ENCODE measurements at regions not wholly inside any gene's neighbourhood (a gene's known extent, or its start where the extent isn't known, plus 50 kb on each side); places are given as distances from the start of the nearest gene placed in this dataset.
A peak's percentile ranks its signal among the peaks of the same experiment; 100 is the strongest.

GRCh38 chr4:169907705-169908104 is 118.5 kb downstream of the MFAP3L start:
- ATAC-seq (peak; percentile 60; the same call in 2 of the 3 replicates), DNase-seq (ENCODE audit: low spot score) (no peak), FAIRE-seq (no peak)
- POLR2A ChIA-PET, result no interaction called here
- 0% methylated on average over 1 of the region's 1 CpG for WGBS (ENCODE audit: low lambda C conversion rate)
- H2AFZ ChIP-seq (ENCODE audit: low read length), result no peak overlapping the region
- no peak overlapping the region for H3K4me2 ChIP-seq (ENCODE audit: low read depth, low read length)
- no peak overlapping the region for H3K4me3 ChIP-seq (replicated peaks in 1 of 3; ENCODE audit: insufficient read depth in 1 of 3, low read depth in 2 of 3, low read length in 3 of 3)
- no peak for TF ChIP-seq ZNF614 (CRISPR knock-in tag; IDR thresholded peaks at IDR 0.05; ENCODE audit: borderline replicate concordance)
- no peak for TF ChIP-seq RFX5 (IDR thresholded peaks at IDR 0.05; ENCODE audit: low read depth, low read length)
- H3K36me3 ChIP-seq (replicated peaks in 1 of 2; ENCODE audit: control insufficient read depth in 1 of 2, insufficient read depth in 2 of 2, low read length in 2 of 2), result no peaks in the 10 kb centered on the region
- peaks cover 8% of the 10 kb centered on the region for H3K4me1 ChIP-seq (ENCODE audit: insufficient read depth, low read length)
- H3K27me3 ChIP-seq (ENCODE audit: control insufficient read depth in 1 of 2, insufficient read depth in 2 of 2, low read length in 2 of 2), result no peaks in the 10 kb centered on the region; a peak in 1 of 5 replicates
- H4K20me1 ChIP-seq (ENCODE audit: insufficient read depth, low read length), result no peaks in the 10 kb centered on the region
- no peaks in the 10 kb centered on the region for H3K9me3 ChIP-seq (ENCODE audit: low read length)
- in situ Hi-C loops (cut with HindIII; ENCODE audit: extremely low pct_ligation_motif_present, low pct_unique_long_range_greater_than_20kb) (no loop called here), intact Hi-C loops (cut with micrococcal nuclease; ENCODE audit: unreplicated experiment) (no loop called here)
- H3K27ac ChIP-seq (ENCODE audit: extremely low read length, insufficient read depth, low read length), result no peak overlapping the region
- BruUV-seq (replicated peaks), result no TSS peak
- H3K79me2 ChIP-seq (ENCODE audit: insufficient read depth, low read length), result no peaks in the 10 kb centered on the region
- H3K9ac ChIP-seq (ENCODE audit: insufficient read depth, low read depth, low read length), result no peak overlapping the region
- CTCF ChIA-PET (ENCODE audit: low intra/inter-chr PET ratio, low total read pairs), result no interaction called here

GRCh38 chr4:169906821-169907220 is 119.4 kb downstream of the MFAP3L start:
- Histone ChIP-seq H2AFZ (ENCODE audit: low read length) (no peak overlapping the region), H3K79me2 (ENCODE audit: insufficient read depth, low read length) (no peaks in the 10 kb centered on the region), H3K36me3 (replicated peaks in 1 of 2; ENCODE audit: control insufficient read depth in 1 of 2, insufficient read depth in 2 of 2, low read length in 2 of 2) (no peaks in the 10 kb centered on the region), H3K4me1 (ENCODE audit: insufficient read depth, low read length) (peaks cover 8% of the 10 kb centered on the region), H3K27me3 (ENCODE audit: control insufficient read depth in 1 of 2, insufficient read depth in 2 of 2, low read length in 2 of 2) (no peaks in the 10 kb centered on the region; a peak in 1 of 5 replicates), H4K20me1 (ENCODE audit: insufficient read depth, low read length) (no peaks in the 10 kb centered on the region), H3K4me3 (replicated peaks in 1 of 3; ENCODE audit: insufficient read depth in 1 of 3, low read depth in 2 of 3, low read length in 3 of 3) (no peak overlapping the region), H3K27ac (ENCODE audit: extremely low read length, insufficient read depth, low read length) (no peak overlapping the region), H3K9ac (ENCODE audit: insufficient read depth, low read depth, low read length) (no peak overlapping the region), H3K4me2 (ENCODE audit: low read depth, low read length) (no peak overlapping the region), H3K9me3 (ENCODE audit: low read length) (no peaks in the 10 kb centered on the region)
- ChIA-PET CTCF (ENCODE audit: low intra/inter-chr PET ratio, low total read pairs) (no interaction called here), POLR2A (no interaction called here)
- DNase-seq (ENCODE audit: low spot score) (no peak), ATAC-seq (no peak), FAIRE-seq (no peak)
- no peak for TF ChIP-seq ZNF557 (CRISPR knock-in tag; IDR thresholded peaks at IDR 0.05)
- TF ChIP-seq ZNF235 (CRISPR knock-in tag; IDR thresholded peaks at IDR 0.05; ENCODE audit: borderline replicate concordance), result no peak
- TF ChIP-seq XRCC5 (optimal IDR thresholded peaks at IDR 0.05; ENCODE audit: low read length), result no peak
- no peak for TF ChIP-seq TOE1 (CRISPR knock-in tag; IDR thresholded peaks at IDR 0.05)
- TF ChIP-seq MBD4 (IDR thresholded peaks at IDR 0.05; ENCODE audit: borderline replicate concordance, low read length), result no peak
- no peak for TF ChIP-seq STAT6 (CRISPR knock-in tag; IDR thresholded peaks at IDR 0.05; ENCODE audit: borderline replicate concordance)
- no peak for TF ChIP-seq PHF21A (CRISPR knock-in tag; IDR thresholded peaks at IDR 0.05)
- TF ChIP-seq RELA (CRISPR knock-in tag; IDR thresholded peaks at IDR 0.05), result no peak
- no peak for TF ChIP-seq RARG (CRISPR knock-in tag; IDR thresholded peaks at IDR 0.05; ENCODE audit: low read depth)
- TF ChIP-seq SOX5 (CRISPR knock-in tag; IDR thresholded peaks at IDR 0.05; ENCODE audit: borderline replicate concordance), result no peak
- TF ChIP-seq GPN1 (CRISPR knock-in tag; IDR thresholded peaks at IDR 0.05; ENCODE audit: borderline replicate concordance), result no peak
- TF ChIP-seq ZNF317 (CRISPR knock-in tag; IDR thresholded peaks at IDR 0.05), result no peak
- TF ChIP-seq ZNF720 (CRISPR knock-in tag; IDR thresholded peaks at IDR 0.05), result no peak
- no peak for TF ChIP-seq HNRNPL (IDR thresholded peaks at IDR 0.05; ENCODE audit: low read depth, low read length)
- in situ Hi-C loops (cut with HindIII; ENCODE audit: extremely low pct_ligation_motif_present, low pct_unique_long_range_greater_than_20kb) (no loop called here), intact Hi-C loops (cut with micrococcal nuclease; ENCODE audit: unreplicated experiment) (no loop called here)
- BruUV-seq (replicated peaks), result no TSS peak
- WGBS (ENCODE audit: low lambda C conversion rate), result 0% methylated on average over 1 of the region's 1 CpG

Measured in HepG2 (cell line).